H1 (cell line): ENCODE measurements at regions not wholly inside any gene's neighbourhood (a gene's known extent, or its start where the extent isn't known, plus 50 kb on each side); places are given as distances from the start of the nearest gene placed in this dataset.

Experiments used
- CTCF ChIA-PET: fragments of 300-600 bp; sonication (Branson Sonifier 250); formaldehyde crosslinking; loops from one replicate; lab custom pipeline; 2021; ENCODE audit not compliant: partially characterized antibody; lab: Charles Lee
- POLR2A ChIA-PET: fragments of 300-600 bp; sonication (Branson Sonifier 250); formaldehyde crosslinking; loops from one replicate; lab custom pipeline; 2021; ENCODE audit warnings: inconsistent platforms; ENCODE audit not compliant: partially characterized antibody; lab: Charles Lee
- DNase-seq, 2 experiments: peaks; one replicate each; pipeline versions ENCODE4 v3.0.0 to v3.0.0-alpha.2; 2010 to 2022; ENCODE audit warnings: low spot score in 2 of 2, low read depth in 1 of 2, mixed read lengths in 1 of 2
- FAIRE-seq: peaks from 2 replicates; lab custom pipeline; 2011; peaks lifted over from hg19 to GRCh38; lab: Jason Lieb, UNC
- H2AFZ ChIP-seq: 2 replicates; pipeline ENCODE4 v1.8.1; 2012; ENCODE audit warnings: low read length, inconsistent platforms
- H2AK5ac ChIP-seq: 2 replicates; pipeline ENCODE4 v1.6.1; 2013; ENCODE audit warnings: low read depth, low read length
- H2BK120ac ChIP-seq: replicated peaks from 2 replicates; pipeline ENCODE3; 2013; ENCODE audit warnings: low read depth, low read length, inconsistent platforms
- H2BK12ac ChIP-seq: 2 replicates; pipeline ENCODE4 v1.6.1; 2013; ENCODE audit warnings: low read depth, low read length
- H2BK15ac ChIP-seq: 2 replicates; pipeline ENCODE4 v1.6.1; 2013; ENCODE audit warnings: low read length
- H2BK20ac ChIP-seq: 2 replicates; pipeline ENCODE4 v1.6.1; 2013; ENCODE audit warnings: low read length
- H2BK5ac ChIP-seq: 2 replicates; pipeline ENCODE4 v1.6.1; 2013; ENCODE audit warnings: low read depth, low read length
- H3K14ac ChIP-seq: 2 replicates; pipeline ENCODE4 v1.6.1; 2013; ENCODE audit warnings: inconsistent platforms; ENCODE audit not compliant: insufficient read length
- H3K18ac ChIP-seq: 2 replicates; pipeline ENCODE4 v1.6.1; 2013; ENCODE audit warnings: low read length; ENCODE audit errors: extremely low read depth
- H3K23ac ChIP-seq: 2 replicates; pipeline ENCODE4 v1.6.1; 2013; ENCODE audit warnings: inconsistent platforms; ENCODE audit not compliant: insufficient read length
- H3K23me2 ChIP-seq: 2 replicates; pipeline ENCODE4 v1.6.1; 2013; ENCODE audit warnings: low read depth, low read length
- H3K27ac ChIP-seq: 2 replicates; pipeline ENCODE4 v1.6.1; 2011; ENCODE audit warnings: low read depth, low read length, inconsistent platforms
- H3K27me3 ChIP-seq, 4 experiments: replicated peaks in 1 of 4; 1 replicate in 1 of 4; 2 replicates in 3 of 4; pipeline versions ENCODE4 v1.6.1 to v1.8.1; 2011 to 2013; ENCODE audit warnings: low read length in 3 of 4, mild to moderate bottlenecking in 3 of 4, inconsistent platforms in 2 of 4, mixed read lengths in 2 of 4, moderate library complexity in 1 of 4; ENCODE audit not compliant: control insufficient read depth in 3 of 4, insufficient read depth in 3 of 4; ENCODE audit errors: extremely low read depth in 1 of 4
- H3K36me3 ChIP-seq, 4 experiments: 2 replicates each; pipeline versions ENCODE4 v1.6.1 to v1.8.1; 2011 to 2013; ENCODE audit warnings: mild to moderate bottlenecking in 4 of 4, low read length in 3 of 4, moderate library complexity in 2 of 4, control low read depth in 1 of 4, inconsistent platforms in 1 of 4; ENCODE audit not compliant: insufficient read depth in 4 of 4, control insufficient read depth in 2 of 4
- H3K4ac ChIP-seq: replicated peaks from 2 replicates; pipeline ENCODE3; 2013; ENCODE audit warnings: low read length, low read depth, mixed read lengths, inconsistent platforms; ENCODE audit not compliant: insufficient read length
- H3K4me1 ChIP-seq, 4 experiments: replicated peaks in 1 of 4; 1 replicate in 1 of 4; 2 replicates in 3 of 4; pipeline versions ENCODE4 v1.6.1 to v1.8.1; 2011 to 2013; ENCODE audit warnings: low read length in 3 of 4, inconsistent platforms in 2 of 4, mixed read lengths in 1 of 4; ENCODE audit not compliant: insufficient read depth in 4 of 4, control insufficient read depth in 3 of 4
- H3K4me2 ChIP-seq, 2 experiments: 2 replicates each; pipeline versions ENCODE4 v1.6.1 to v1.8.1; 2011 to 2013; ENCODE audit warnings: low read depth in 2 of 2, low read length in 2 of 2, control low read depth in 1 of 2, inconsistent platforms in 1 of 2, mild to moderate bottlenecking in 1 of 2; ENCODE audit not compliant: insufficient read depth in 1 of 2
- H3K4me3 ChIP-seq, 4 experiments: fragments of 200-600, 300-600 bp in 1 of 4; sonication (generic), shearing (Covaris generic), sonication (Bioruptor Twin) in 1 of 4; 2 replicates each; pipeline versions ENCODE4 v1.5.1 to v1.8.1; 2011 to 2016; ENCODE audit warnings: low read length in 4 of 4, low read depth in 3 of 4, control low read depth in 2 of 4, inconsistent platforms in 2 of 4, mild to moderate bottlenecking in 2 of 4, mixed read lengths in 1 of 4, moderate library complexity in 1 of 4; ENCODE audit not compliant: insufficient read depth in 2 of 4; ENCODE audit errors: extremely low read depth in 1 of 4
- H3K56ac ChIP-seq: replicated peaks from 2 replicates; pipeline ENCODE3; 2013; ENCODE audit warnings: low read depth, mild to moderate bottlenecking, mixed read lengths, low read length, inconsistent platforms; ENCODE audit not compliant: insufficient read length
- H3K79me1 ChIP-seq: 2 replicates; pipeline ENCODE4 v1.6.1; 2013; ENCODE audit warnings: low read depth, low read length, control low read depth
- H3K79me2 ChIP-seq, 2 experiments: 2 replicates each; pipeline versions ENCODE4 v1.6.1 to v1.8.1; 2012 to 2013; ENCODE audit warnings: low read length in 2 of 2, mild to moderate bottlenecking in 2 of 2, inconsistent platforms in 1 of 2; ENCODE audit not compliant: insufficient read depth in 2 of 2, control insufficient read depth in 1 of 2
- H3K9ac ChIP-seq, 4 experiments: replicated peaks in 1 of 4; 1 replicate in 1 of 4; 2 replicates in 3 of 4; pipeline versions ENCODE4 v1.6.1 to v1.8.1; 2011 to 2013; ENCODE audit warnings: low read depth in 3 of 4, low read length in 3 of 4, control low read depth in 2 of 4, mild to moderate bottlenecking in 2 of 4, moderate library complexity in 2 of 4, inconsistent platforms in 1 of 4; ENCODE audit errors: extremely low read depth in 1 of 4
- H3K9me3 ChIP-seq, 2 experiments: 2 replicates each; pipeline versions ENCODE4 v1.6.1 to v1.8.1; 2012 to 2013; ENCODE audit warnings: mild to moderate bottlenecking in 2 of 2, moderate library complexity in 2 of 2, control low read depth in 1 of 2, inconsistent platforms in 1 of 2, low read depth in 1 of 2, low read length in 1 of 2, mixed read lengths in 1 of 2; ENCODE audit not compliant: insufficient read depth in 2 of 2
- H4K20me1 ChIP-seq, 2 experiments: replicated peaks in 1 of 2; 2 replicates each; pipeline versions ENCODE3 to v1.8.1; 2011 to 2013; ENCODE audit warnings: inconsistent platforms in 2 of 2, low read length in 2 of 2, mild to moderate bottlenecking in 1 of 2; ENCODE audit not compliant: insufficient read depth in 2 of 2, control insufficient read depth in 1 of 2
- H4K5ac ChIP-seq: 2 replicates; pipeline ENCODE4 v1.6.1; 2013; ENCODE audit warnings: low read length, low read depth, mixed read lengths, inconsistent platforms; ENCODE audit not compliant: insufficient read length
- H4K8ac ChIP-seq: 2 replicates; pipeline ENCODE4 v1.8.0; 2013; ENCODE audit warnings: mild to moderate bottlenecking, moderate library complexity, low read length, inconsistent platforms; ENCODE audit not compliant: insufficient read depth; ENCODE audit errors: extremely low read depth
- H4K91ac ChIP-seq: replicated peaks from 2 replicates; pipeline ENCODE3; 2013; ENCODE audit warnings: low read length, mixed read lengths, inconsistent platforms; ENCODE audit not compliant: insufficient read length
- TBP ChIP-seq: IDR thresholded peaks from 2 replicates; pipeline ENCODE4 v1.6.1; 2011; ENCODE audit warnings: low read depth, low read length, improper control_type of control experiment
- WGBS, 2 experiments: shearing (Covaris generic) in 1 of 2; methylation state at CpG; one replicate each; pipeline versions ENCODE4 v1.1.6 to v1.1.7; 2013 to 2015; ENCODE audit warnings: low lambda C conversion rate in 2 of 2, mixed read lengths in 2 of 2, inconsistent platforms in 1 of 2, low coverage in 1 of 2, missing lambda C conversion rate in 1 of 2; ENCODE audit not compliant: insufficient replicate concordance in 2 of 2, insufficient coverage in 1 of 2, insufficient read length in 1 of 2; ENCODE audit errors: extremely low coverage in 1 of 2, missing lambda C conversion rate in 1 of 2; 5-methylcytosine and 5-hydroxymethylcytosine counted together
- TF ChIP-seq, protein P1 (sequence below): IDR thresholded peaks from 2 replicates; pipeline ENCODE4 v1.6.1; 2012; ENCODE audit warnings: inconsistent platforms

DNA sequence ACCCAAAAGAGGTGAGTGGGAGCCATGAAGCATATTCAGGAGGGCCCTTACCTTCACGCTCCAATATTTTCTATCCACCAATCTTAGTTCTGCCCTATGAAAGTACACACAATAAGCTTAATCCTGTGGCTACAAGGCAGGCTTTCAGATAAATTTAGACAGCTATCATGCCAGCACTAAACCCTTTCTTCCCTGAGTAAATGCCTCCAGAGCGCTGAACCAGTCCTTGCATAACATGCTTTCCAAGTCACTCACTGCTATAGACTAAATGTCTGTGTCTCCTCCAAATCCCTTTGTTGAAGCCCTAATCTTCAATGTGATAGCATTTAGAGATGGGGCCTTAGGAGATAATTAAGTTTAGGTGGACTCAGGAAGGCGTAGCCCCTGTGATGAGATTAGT, 50.3 kb upstream of the FIBIN start:
- H3K23ac ChIP-seq, result no peak overlapping the region
- H4K8ac ChIP-seq, result no peak overlapping the region
- DNase-seq (no peak), FAIRE-seq (no peak)
- no peak overlapping the region for H3K27ac ChIP-seq
- no peaks in the 10 kb centered on the region for H3K23me2 ChIP-seq
- POLR2A ChIA-PET, result interaction anchor here (1.4 kb wide), 1 partner anchor 10 kb away, joined by 4 read pairs; no protein-coding TSS in a partner anchor
- no peaks in the 10 kb centered on the region for H3K79me1 ChIP-seq
- no peak overlapping the region for H2BK5ac ChIP-seq
- no peaks in the 10 kb centered on the region for H3K79me2 ChIP-seq
- H3K18ac ChIP-seq, result no peak overlapping the region
- H3K27me3 ChIP-seq, result no peaks in the 10 kb centered on the region
- H2BK12ac ChIP-seq, result no peak overlapping the region
- no peak overlapping the region for H2BK20ac ChIP-seq
- no peaks in the 10 kb centered on the region for H3K36me3 ChIP-seq
- no peak overlapping the region for H4K5ac ChIP-seq
- no peak overlapping the region for H3K4me3 ChIP-seq
- H2BK15ac ChIP-seq, result no peak overlapping the region
- H3K4me1 ChIP-seq, result no peaks in the 10 kb centered on the region
- H3K9ac ChIP-seq, result no peak overlapping the region
- no peaks in the 10 kb centered on the region for H4K20me1 ChIP-seq
- no peak overlapping the region for H4K91ac ChIP-seq
- CTCF ChIA-PET, result interaction anchor here (1.2 kb wide), 1 partner anchor 214 kb away, joined by 3 read pairs; no protein-coding TSS in a partner anchor
- no peak overlapping the region for H2BK120ac ChIP-seq
- no peak overlapping the region for H3K4me2 ChIP-seq
- 89% methylated on average over 3 of the region's 3 CpGs; no CpG with 5 or more reads in 1 of the 2 experiments for WGBS, 2 experiments
- H3K56ac ChIP-seq, result no peak overlapping the region
- H3K9me3 ChIP-seq, result no peaks in the 10 kb centered on the region
- no peak overlapping the region for H3K14ac ChIP-seq
- H2AFZ ChIP-seq, result no peak overlapping the region
- no peak overlapping the region for H2AK5ac ChIP-seq
- no peak overlapping the region for H3K4ac ChIP-seq
- TF ChIP-seq, protein P1, sequence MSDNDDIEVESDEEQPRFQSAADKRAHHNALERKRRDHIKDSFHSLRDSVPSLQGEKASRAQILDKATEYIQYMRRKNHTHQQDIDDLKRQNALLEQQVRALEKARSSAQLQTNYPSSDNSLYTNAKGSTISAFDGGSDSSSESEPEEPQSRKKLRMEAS, result no peak
- TF ChIP-seq TBP, result no peak
